ENCODE measurements at regions not wholly inside any gene's neighbourhood (a gene's known extent, or its start where the extent isn't known, plus 50 kb on each side); places are given as distances from the start of the nearest gene placed in this dataset.
"Not testable (repeated sequence)": the region's sequence is repeated elsewhere in the genome, so short reads cannot be mapped to it uniquely, and the experiment has no call there.

DNA sequence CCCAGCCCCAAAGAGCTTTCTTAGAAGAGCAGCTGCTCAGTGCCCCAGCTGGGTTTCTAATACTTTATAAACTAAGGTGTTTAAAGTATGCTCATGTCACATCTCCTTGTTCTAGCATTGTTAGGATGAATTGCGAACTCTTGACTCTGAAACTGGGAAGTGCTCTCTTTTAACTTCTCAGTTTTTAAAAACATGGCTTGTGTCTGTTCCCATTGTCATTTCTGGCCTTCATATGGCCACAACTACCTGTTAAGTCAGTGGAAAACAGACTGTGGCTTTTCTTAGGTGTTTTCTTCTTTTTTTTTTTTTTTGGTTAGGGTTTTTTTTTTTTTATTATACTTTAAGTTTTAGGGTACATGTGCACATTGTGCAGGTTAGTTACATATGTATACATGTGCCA is 164.7 kb downstream of the KCNRG start:
- TF ChIP-seq CTCF (IDR thresholded peaks at IDR 0.05; ENCODE audit: borderline replicate concordance, insufficient read depth, low read depth, low read length) = no peak
- no peak overlapping the region for H3K4me3 ChIP-seq (ENCODE audit: low read depth, low read length)

- not testable (repeated sequence) for H3K4me3 ChIP-seq (ENCODE audit: low read depth, low read length)
These were observed 170.8 kb downstream of the KCNRG start for GRCh38 chr13:50185769-50186763.

- no peak for TF ChIP-seq CTCF (IDR thresholded peaks at IDR 0.05; ENCODE audit: borderline replicate concordance, insufficient read depth, low read depth, low read length)
- no peak overlapping the region for H3K4me3 ChIP-seq (ENCODE audit: low read depth, low read length)
These were observed 172.2 kb downstream of the KCNRG start for GRCh38 chr13:50187352-50188029.

- TF ChIP-seq CTCF (IDR thresholded peaks at IDR 0.05; ENCODE audit: borderline replicate concordance, insufficient read depth, low read depth, low read length) = no peak
- H3K4me3 ChIP-seq (ENCODE audit: low read depth, low read length) = no peak overlapping the region
These were observed 173.5 kb downstream of the KCNRG start for GRCh38 chr13:50188696-50189095.

GRCh38 chr13:50189450-50189849 is 174.2 kb downstream of the KCNRG start:
- no peak for TF ChIP-seq CTCF (IDR thresholded peaks at IDR 0.05; ENCODE audit: borderline replicate concordance, insufficient read depth, low read depth, low read length)
- H3K4me3 ChIP-seq (ENCODE audit: low read depth, low read length) = no peak overlapping the region

DNA sequence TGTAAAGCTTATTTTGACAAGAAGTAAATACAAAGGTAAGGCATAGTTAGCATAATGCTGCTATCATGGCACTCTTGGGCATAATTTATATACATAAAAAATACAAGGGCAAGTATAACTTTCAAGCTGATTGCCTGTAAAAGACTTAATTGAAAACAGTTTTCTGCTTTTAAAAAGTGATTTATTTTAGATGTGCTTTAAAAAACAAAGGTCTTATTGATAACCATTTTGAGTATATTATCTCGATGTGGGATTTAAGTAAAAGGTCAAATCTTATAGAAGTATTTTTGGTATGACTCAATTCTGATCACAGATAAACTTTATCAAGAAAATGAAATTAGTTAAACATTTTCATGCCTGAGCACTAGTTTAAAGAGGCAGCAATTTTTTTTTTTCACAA is 175.8 kb downstream of the KCNRG start:
- H3K4me3 ChIP-seq (ENCODE audit: low read depth, low read length) = no peak overlapping the region
- no peak for TF ChIP-seq CTCF (IDR thresholded peaks at IDR 0.05; ENCODE audit: borderline replicate concordance, insufficient read depth, low read depth, low read length)

DNA sequence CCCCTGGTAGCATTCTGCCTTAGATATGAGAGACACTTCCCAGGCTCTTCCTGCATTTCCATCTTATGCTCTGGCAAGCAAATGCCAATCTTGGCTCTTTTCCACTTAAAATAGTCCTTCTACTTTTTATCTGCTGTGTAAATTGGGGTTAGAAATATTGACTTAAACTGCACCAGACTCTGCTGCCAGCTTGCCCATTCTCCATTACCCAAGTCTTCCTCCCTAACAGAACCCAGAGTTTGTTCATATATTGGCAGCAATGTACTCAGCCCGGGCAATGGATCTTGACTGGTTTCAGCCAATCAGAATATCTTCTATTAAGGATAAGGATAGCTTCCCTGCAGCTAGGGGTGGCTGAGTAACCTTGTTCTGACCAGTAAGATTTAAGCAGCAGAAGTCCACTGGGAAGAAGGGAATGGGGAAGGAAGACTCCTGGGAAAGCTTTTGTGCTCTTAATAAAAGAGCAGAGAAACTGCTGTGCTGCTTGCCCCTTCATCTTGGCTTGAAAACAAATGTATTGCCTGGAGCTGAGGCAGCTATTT is 177.1 kb downstream of the KCNRG start:
- no peak for TF ChIP-seq CTCF (IDR thresholded peaks at IDR 0.05; ENCODE audit: borderline replicate concordance, insufficient read depth, low read depth, low read length)
- no peak overlapping the region for H3K4me3 ChIP-seq (ENCODE audit: low read depth, low read length)
